ENCODE measurements at regions not wholly inside any gene's neighbourhood (a gene's known extent, or its start where the extent isn't known, plus 50 kb on each side); places are given as distances from the start of the nearest gene placed in this dataset.

- Histone ChIP-seq H3K56ac (ENCODE audit: insufficient read length, low read depth, low read length) (no peak overlapping the region), H3K27ac (ENCODE audit: insufficient read length, low read depth, low read length) (no peak overlapping the region), H2AK5ac (ENCODE audit: insufficient read length, low read length) (no peak overlapping the region), H3T11ph (ENCODE audit: low read length) (no peak overlapping the region), H3K23ac (ENCODE audit: insufficient read length, low read depth, low read length) (no peak overlapping the region), H2BK120ac (ENCODE audit: low read depth, low read length, poor library complexity, severe bottlenecking) (no peak overlapping the region), H3K79me1 (ENCODE audit: insufficient read depth, low read depth, low read length, poor library complexity, severe bottlenecking) (no peaks in the 10 kb centered on the region), H3K79me2 (ENCODE audit: insufficient read depth, low read length) (no peaks in the 10 kb centered on the region), H3K18ac (ENCODE audit: insufficient read length, low read depth, low read length) (no peak overlapping the region), H2BK20ac (ENCODE audit: low read depth, low read length, poor library complexity, severe bottlenecking) (no peak overlapping the region), H3K9me3 (ENCODE audit: control insufficient read depth, low read depth, low read length) (no peaks in the 10 kb centered on the region), H2BK5ac (ENCODE audit: insufficient read length, low read length) (no peak overlapping the region), H4K20me1 (ENCODE audit: control insufficient read depth, insufficient read depth, insufficient read length) (no peaks in the 10 kb centered on the region), H3K9ac (ENCODE audit: extremely low read depth, insufficient read length, low read length) (no peak overlapping the region), H3K23me2 (ENCODE audit: insufficient read length, low read depth, low read length, poor library complexity, severe bottlenecking) (no peaks in the 10 kb centered on the region), H2BK15ac (ENCODE audit: low read depth, low read length) (no peak overlapping the region), H3K4ac (ENCODE audit: low read depth, low read length) (no peak overlapping the region), H3K27me3 (ENCODE audit: insufficient read depth, low read length) (no peaks in the 10 kb centered on the region), H2AFZ (ENCODE audit: low read length) (no peak overlapping the region), H3K4me1 (ENCODE audit: insufficient read depth, low read length) (peaks cover 7% of the 10 kb centered on the region; the same call in 1 of the 2 replicates), H4K8ac (replicated peaks; ENCODE audit: insufficient read length, low read depth, low read length) (no peak overlapping the region), H2BK12ac (ENCODE audit: insufficient read length, low read depth, low read length) (no peak overlapping the region), H3K4me2 (ENCODE audit: insufficient read depth, insufficient read length, low read length) (no peak overlapping the region), H3K14ac (ENCODE audit: insufficient read depth, low read length) (no peak overlapping the region), H4K91ac (ENCODE audit: insufficient read length, low read depth, low read length) (no peak overlapping the region), H4K5ac (ENCODE audit: insufficient read length, low read depth, low read length) (no peak overlapping the region)
- Mint-ChIP-seq H3K9me3 (peaks cover 3 to 6% of the 10 kb centered on the region in 2 experiments; a peak in 4 of 5 replicates), H3K27ac (no peak overlapping the region), H3K36me3 (ENCODE audit: insufficient read depth in 1 of 3, low read depth in 3 of 3) (peaks cover 0 to 6% (median 3%) of the 10 kb centered on the region in 3 experiments; a peak in 3 of 7 replicates), H3K4me3 (no peak overlapping the region), H3K4me1 (peaks cover 32 to 33% of the 10 kb centered on the region in 2 experiments), H3K27me3 (ENCODE audit: low read depth) (no peaks in the 10 kb centered on the region)
- WGBS (ENCODE audit: extremely low coverage, insufficient read length, low lambda C conversion rate): no CpG with 5 or more reads among the region's 4 CpGs
- no peak for TF ChIP-seq CTCF (conservative IDR thresholded peaks at IDR 0.05)
- DNase-seq: no peak
These were observed 291.8 kb upstream of the ERCC4 start for GRCh38 chr16:13628156-13628555.
